SK-N-SH (cell line): ENCODE measurements at regions not wholly inside any gene's neighbourhood (a gene's known extent, or its start where the extent isn't known, plus 50 kb on each side); places are given as distances from the start of the nearest gene placed in this dataset.

ENCODE experiments used
- CTCF ChIA-PET: fragments of 300-600, 350-600 bp; formaldehyde crosslinking; extraction: SDS; loops from one replicate; lab custom pipeline; 2021; lab: Yijun Ruan, JAX
- POLR2A ChIA-PET: fragments of 350-600 bp; sonication (Branson Sonifier 250); formaldehyde crosslinking; extraction: SDS; loops from one replicate; lab custom pipeline; 2020; ENCODE audit warnings: antibody characterized with exemption, inconsistent platforms; lab: Yijun Ruan, JAX
- DNase-seq: peaks from one replicate; pipeline ENCODE4 v3.0.0; 2012
- H2AFZ ChIP-seq: fragments of 200-600 bp; sonication (generic); 2 replicates; pipeline ENCODE4 v1.8.1; 2016; ENCODE audit warnings: antibody characterized with exemption, mild to moderate bottlenecking, low read depth
- H3F3A ChIP-seq: fragments of 200-600 bp; sonication (generic); replicated peaks from 2 replicates; pipeline ENCODE3; 2016; ENCODE audit warnings: antibody characterized with exemption, mild to moderate bottlenecking; ENCODE audit not compliant: insufficient read depth
- H3K27ac ChIP-seq, 2 experiments: fragments of 200-500 bp in 1 of 2; fragments of 200-600 bp in 1 of 2; sonication (Bioruptor generic) in 1 of 2; sonication (generic), shearing (Covaris generic) in 1 of 2; 2 replicates each; pipeline versions ENCODE4 v1.5.1 to v1.6.1; 2014 to 2016; ENCODE audit warnings: low read depth in 2 of 2, inconsistent platforms in 1 of 2, low read length in 1 of 2, mild to moderate bottlenecking in 1 of 2, mixed read lengths in 1 of 2
- H3K27me3 ChIP-seq: fragments of 200-600 bp; sonication (generic), shearing (Covaris generic); 2 replicates; pipeline ENCODE4 v1.6.1; 2016; ENCODE audit warnings: mixed run types; ENCODE audit not compliant: insufficient read depth
- H3K36me3 ChIP-seq, 2 experiments: fragments of 200-500 bp in 1 of 2; fragments of 200-600 bp in 1 of 2; sonication (Bioruptor generic) in 1 of 2; sonication (generic) in 1 of 2; replicated peaks in 1 of 2; 2 replicates each; pipeline versions ENCODE3 to v1.5.1; 2014 to 2016; ENCODE audit warnings: low read length in 1 of 2, mild to moderate bottlenecking in 1 of 2; ENCODE audit not compliant: insufficient read depth in 2 of 2, control insufficient read depth in 1 of 2
- H3K4me1 ChIP-seq, 2 experiments: fragments of 200-500 bp in 1 of 2; fragments of 200-600 bp in 1 of 2; sonication (Bioruptor generic) in 1 of 2; sonication (generic), shearing (Covaris generic) in 1 of 2; 2 replicates each; pipeline versions ENCODE4 v1.5.1 to v1.6.1; 2014 to 2016; ENCODE audit warnings: low read depth in 1 of 2, low read length in 1 of 2, mixed run types in 1 of 2; ENCODE audit not compliant: insufficient read depth in 2 of 2, control insufficient read depth in 1 of 2
- H3K4me2 ChIP-seq: fragments of 200-600 bp; sonication (generic), shearing (Covaris generic); 2 replicates; pipeline ENCODE4 v1.6.1; 2017; ENCODE audit warnings: mixed run types
- H3K4me3 ChIP-seq, 2 experiments: fragments of 200-500 bp in 1 of 2; fragments of 200-600 bp in 1 of 2; sonication (Bioruptor generic) in 1 of 2; sonication (generic), shearing (Covaris generic) in 1 of 2; 2 replicates each; pipeline versions ENCODE4 v1.5.1 to v1.8.1; 2014 to 2016; ENCODE audit warnings: low read depth in 2 of 2, inconsistent platforms in 1 of 2, low read length in 1 of 2, mild to moderate bottlenecking in 1 of 2, mixed read lengths in 1 of 2, moderate library complexity in 1 of 2
- H3K79me2 ChIP-seq: fragments of 200-600 bp; sonication (generic); 2 replicates; pipeline ENCODE4 v1.8.1; 2017; ENCODE audit warnings: mild to moderate bottlenecking; ENCODE audit not compliant: insufficient read depth
- H3K9ac ChIP-seq: fragments of 200-600 bp; sonication (generic); 2 replicates; pipeline ENCODE4 v1.6.1; 2017; ENCODE audit warnings: mixed run types
- H3K9me2 ChIP-seq: fragments of 200-600 bp; sonication (generic); 2 replicates; pipeline ENCODE4 v1.6.1; 2017; ENCODE audit warnings: mixed run types
- H3K9me3 ChIP-seq: fragments of 200-600 bp; sonication (generic); 2 replicates; pipeline ENCODE4 v1.6.1; 2017; ENCODE audit warnings: mixed run types, mild to moderate bottlenecking, moderate library complexity
- H4K20me1 ChIP-seq: fragments of 200-600 bp; sonication (generic); 2 replicates; pipeline ENCODE4 v1.6.1; 2017; ENCODE audit warnings: mild to moderate bottlenecking, mixed run types; ENCODE audit not compliant: insufficient read depth
- CTCF ChIP-seq: fragments of 200-600 bp; sonication (generic); IDR thresholded peaks from 2 replicates; pipeline ENCODE4 v1.6.1; 2017; ENCODE audit warnings: antibody characterized with exemption, mild to moderate bottlenecking, moderate library complexity
- EP300 ChIP-seq, 2 experiments: IDR thresholded peaks; 2 replicates each; pipeline versions ENCODE4 v1.4.0 to v1.6.1; 2012; ENCODE audit warnings: borderline replicate concordance in 1 of 2, low read depth in 1 of 2, low read length in 1 of 2
- EZH2phosphoT487 ChIP-seq: fragments of 200-600 bp; sonication (generic); IDR thresholded peaks from 2 replicates; pipeline ENCODE4 v1.6.1; 2017; ENCODE audit warnings: low read depth, mixed run types, mild to moderate bottlenecking, antibody characterized with exemption, moderate library complexity, borderline replicate concordance
- GABPA ChIP-seq: IDR thresholded peaks from 2 replicates; pipeline ENCODE4 v1.4.0; 2012; ENCODE audit warnings: low read depth, mild to moderate bottlenecking
- JUND ChIP-seq: IDR thresholded peaks from 2 replicates; pipeline ENCODE4 v1.4.0; 2012
- PBX3 ChIP-seq: IDR thresholded peaks from 2 replicates; pipeline ENCODE4; 2012
- RFX5 ChIP-seq: IDR thresholded peaks from 2 replicates; pipeline ENCODE4 v1.6.1; 2012; ENCODE audit warnings: mild to moderate bottlenecking, improper control_type of control experiment, low read length
- RXRA ChIP-seq: IDR thresholded peaks from 2 replicates; pipeline ENCODE4 v1.4.0; 2012; ENCODE audit warnings: low read depth, mild to moderate bottlenecking, borderline replicate concordance
- SIN3A ChIP-seq: IDR thresholded peaks from 2 replicates; pipeline ENCODE4 v1.6.1; 2012; ENCODE audit warnings: low read depth, mild to moderate bottlenecking, low read length, moderate library complexity, borderline replicate concordance
- SMC3 ChIP-seq: IDR thresholded peaks from 2 replicates; pipeline ENCODE4 v1.6.1; 2012; ENCODE audit warnings: low read depth, low read length, improper control_type of control experiment
- TAF1 ChIP-seq: IDR thresholded peaks from 2 replicates; pipeline ENCODE4 v1.6.1; 2012; ENCODE audit warnings: low read depth, mild to moderate bottlenecking, low read length, moderate library complexity, borderline replicate concordance
- TEAD4 ChIP-seq: IDR thresholded peaks from 2 replicates; pipeline ENCODE4 v1.4.0; 2012; ENCODE audit warnings: mild to moderate bottlenecking, borderline replicate concordance; ENCODE audit not compliant: insufficient read depth
- ZBTB33 ChIP-seq: IDR thresholded peaks from 2 replicates; pipeline ENCODE4 v1.4.0; 2012; ENCODE audit warnings: low read depth, borderline replicate concordance
- WGBS: methylation state at CpG from one replicate; pipeline ENCODE4 v1.1.6; 2017; ENCODE audit warnings: low lambda C conversion rate; 5-methylcytosine and 5-hydroxymethylcytosine counted together

GRCh38 chr4:151862766-151863165 lies 102.0 kb upstream of the GATB start:
- no peaks in the 10 kb centered on the region; the same call in 1 of the 2 replicates for H3K27me3 ChIP-seq
- H3K9ac ChIP-seq = no peak overlapping the region
- POLR2A ChIA-PET = no interaction called here
- no peaks in the 10 kb centered on the region for H3K9me2 ChIP-seq
- no peak overlapping the region for H3K4me3 ChIP-seq
- no peaks in the 10 kb centered on the region for H3K36me3 ChIP-seq
- H3K4me1 ChIP-seq = peaks cover 0 to 6% of the 10 kb centered on the region in 2 experiments; a peak in 1 of 4 replicates
- TF ChIP-seq EZH2phosphoT487 (no peak), TEAD4 (no peak), EP300 (IDR thresholded peaks at IDR 0.05; ENCODE audit: borderline replicate concordance in 1 of 2, low read depth in 1 of 2, low read length in 1 of 2) (no peak), TAF1 (no peak), JUND (no peak), ZBTB33 (no peak), SIN3A (no peak), RXRA (no peak), PBX3 (no peak), SMC3 (no peak), RFX5 (no peak), GABPA (no peak)
- H3F3A ChIP-seq = no peaks in the 10 kb centered on the region
- H3K4me2 ChIP-seq = no peak overlapping the region
- no peak for DNase-seq
- CTCF ChIA-PET = no interaction called here
- WGBS = 60% methylated on average over 7 of the region's 7 CpGs
- no peaks in the 10 kb centered on the region for H3K79me2 ChIP-seq
- no peaks in the 10 kb centered on the region for H4K20me1 ChIP-seq
- H3K9me3 ChIP-seq = no peaks in the 10 kb centered on the region
- no peak overlapping the region for H2AFZ ChIP-seq
- no peak overlapping the region for H3K27ac ChIP-seq

- Histone ChIP-seq H3K4me1 (peaks cover 0 to 11% of the 10 kb centered on the region in 2 experiments; a peak in 1 of 4 replicates), H3K4me3 (no peak overlapping the region), H3K79me2 (no peaks in the 10 kb centered on the region), H3K9ac (no peak overlapping the region), H3K4me2 (no peak overlapping the region), H3K27ac (no peak overlapping the region), H3F3A (no peaks in the 10 kb centered on the region), H3K27me3 (no peaks in the 10 kb centered on the region; the same call in 1 of the 2 replicates), H2AFZ (no peak overlapping the region), H3K9me3 (no peaks in the 10 kb centered on the region), H3K9me2 (no peaks in the 10 kb centered on the region), H4K20me1 (no peaks in the 10 kb centered on the region), H3K36me3 (no peaks in the 10 kb centered on the region)
- CTCF ChIA-PET = no interaction called here
- WGBS = 63% methylated on average over 16 of the region's 16 CpGs
- TF ChIP-seq CTCF = no peak
- POLR2A ChIA-PET = no interaction called here
- no peak for DNase-seq
These were observed 99.8 kb upstream of the GATB start for GRCh38 chr4:151860561-151861093.
